HEK293T (cell line): ENCODE measurements at regions not wholly inside any gene's neighbourhood (a gene's known extent, or its start where the extent isn't known, plus 50 kb on each side); places are given as distances from the start of the nearest gene placed in this dataset.

ENCODE experiments used
- ARNT ChIP-seq: fragments of 450-650 bp; IDR thresholded peaks from 2 replicates; pipeline ENCODE4 v1.6.1; 2017; ENCODE audit warnings: mild to moderate bottlenecking
- BHLHE40 ChIP-seq: fragments of 450-650 bp; IDR thresholded peaks from 2 replicates; pipeline ENCODE4 v1.6.1; 2016; ENCODE audit warnings: mild to moderate bottlenecking, moderate library complexity, borderline replicate concordance
- ELF4 ChIP-seq: fragments of 450-650 bp; IDR thresholded peaks from 2 replicates; pipeline ENCODE4 v1.6.1; 2017; ENCODE audit warnings: antibody characterized with exemption
- FOXK2 ChIP-seq: fragments of 450-650 bp; IDR thresholded peaks from 2 replicates; pipeline ENCODE4 v1.6.1; 2016; ENCODE audit warnings: mild to moderate bottlenecking
- FOXM1 ChIP-seq: fragments of 450-650 bp; IDR thresholded peaks from 2 replicates; pipeline ENCODE4 v1.6.1; 2017; ENCODE audit warnings: mild to moderate bottlenecking, borderline replicate concordance
- HDGF ChIP-seq: fragments of 450-650 bp; IDR thresholded peaks from 2 replicates; pipeline ENCODE4 v1.6.1; 2017; ENCODE audit warnings: antibody characterized with exemption, borderline replicate concordance
- LEF1 ChIP-seq: fragments of 450-650 bp; IDR thresholded peaks from 2 replicates; pipeline ENCODE4 v1.6.1; 2017; ENCODE audit warnings: mild to moderate bottlenecking, borderline replicate concordance
- SP1 ChIP-seq: fragments of 450-650 bp; IDR thresholded peaks from 2 replicates; pipeline ENCODE4 v1.6.1; 2017
- TARDBP ChIP-seq: fragments of 450-650 bp; IDR thresholded peaks from 2 replicates; pipeline ENCODE4 v1.6.1; 2016
- TF ChIP-seq, protein P1 (sequence below): fragments of 450-650 bp; IDR thresholded peaks from 2 replicates; pipeline ENCODE4 v1.6.1; 2016

DNA sequence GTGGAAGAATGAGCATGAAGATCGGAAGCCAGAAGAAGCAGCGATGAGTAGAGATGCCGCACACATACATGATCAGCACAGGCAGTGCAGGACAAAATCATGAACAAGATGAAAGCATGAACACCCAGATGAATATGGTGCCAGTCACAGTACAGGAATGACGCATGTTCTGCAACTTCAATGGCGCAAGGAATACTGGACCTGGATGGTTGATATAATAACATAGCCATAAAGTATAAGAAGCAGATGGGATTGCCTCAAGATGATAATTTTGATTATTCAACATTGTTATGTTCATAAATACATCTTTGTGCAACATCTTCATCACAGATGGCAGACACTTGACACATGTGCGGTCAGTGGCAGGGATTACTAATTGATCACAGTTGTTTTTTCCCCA lies 59.7 kb upstream of the SLCO3A1 start:
- TF ChIP-seq, protein P1, sequence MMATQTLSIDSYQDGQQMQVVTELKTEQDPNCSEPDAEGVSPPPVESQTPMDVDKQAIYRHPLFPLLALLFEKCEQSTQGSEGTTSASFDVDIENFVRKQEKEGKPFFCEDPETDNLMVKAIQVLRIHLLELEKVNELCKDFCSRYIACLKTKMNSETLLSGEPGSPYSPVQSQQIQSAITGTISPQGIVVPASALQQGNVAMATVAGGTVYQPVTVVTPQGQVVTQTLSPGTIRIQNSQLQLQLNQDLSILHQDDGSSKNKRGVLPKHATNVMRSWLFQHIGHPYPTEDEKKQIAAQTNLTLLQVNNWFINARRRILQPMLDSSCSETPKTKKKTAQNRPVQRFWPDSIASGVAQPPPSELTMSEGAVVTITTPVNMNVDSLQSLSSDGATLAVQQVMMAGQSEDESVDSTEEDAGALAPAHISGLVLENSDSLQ, result no peak
- TF ChIP-seq FOXK2 (no peak), SP1 (no peak), TARDBP (no peak), ELF4 (no peak), HDGF (no peak), LEF1 (no peak), ARNT (no peak), BHLHE40 (no peak), FOXM1 (no peak)
